DMS114 treated with DMSO at 0.1 percent for 48 hours (cell line): ENCODE measurements at regions not wholly inside any gene's neighbourhood (a gene's known extent, or its start where the extent isn't known, plus 50 kb on each side); places are given as distances from the start of the nearest gene placed in this dataset.
"Not testable (repeated sequence)": the region's sequence is repeated elsewhere in the genome, so short reads cannot be mapped to it uniquely, and the experiment has no call there.

Source experiments
- DNase-seq: peaks from one replicate; lab custom pipeline; 2025; ENCODE audit not compliant: unreplicated experiment; lab: John Stamatoyannopoulos, UW

DNA sequence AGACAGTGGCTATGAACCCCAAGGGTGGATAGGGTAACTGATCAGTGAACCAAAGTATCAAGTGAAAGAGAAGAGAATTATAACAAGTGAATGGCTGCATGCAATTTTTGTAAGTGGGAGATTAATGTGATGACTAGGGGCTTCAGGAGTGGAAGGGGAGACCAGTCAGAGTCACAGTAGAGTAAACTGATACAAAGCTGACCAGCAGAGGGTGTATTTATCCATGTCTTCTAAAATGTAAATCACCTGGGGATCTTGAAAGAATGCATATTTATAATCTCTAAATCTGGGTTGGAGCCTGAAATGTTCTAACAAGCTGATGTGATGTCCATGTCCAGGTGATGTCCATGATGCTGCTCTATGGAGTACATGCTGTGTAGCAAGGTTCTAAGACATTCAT lies 1351.3 kb upstream of the CHAC2 start:
- no peak for DNase-seq

DNA sequence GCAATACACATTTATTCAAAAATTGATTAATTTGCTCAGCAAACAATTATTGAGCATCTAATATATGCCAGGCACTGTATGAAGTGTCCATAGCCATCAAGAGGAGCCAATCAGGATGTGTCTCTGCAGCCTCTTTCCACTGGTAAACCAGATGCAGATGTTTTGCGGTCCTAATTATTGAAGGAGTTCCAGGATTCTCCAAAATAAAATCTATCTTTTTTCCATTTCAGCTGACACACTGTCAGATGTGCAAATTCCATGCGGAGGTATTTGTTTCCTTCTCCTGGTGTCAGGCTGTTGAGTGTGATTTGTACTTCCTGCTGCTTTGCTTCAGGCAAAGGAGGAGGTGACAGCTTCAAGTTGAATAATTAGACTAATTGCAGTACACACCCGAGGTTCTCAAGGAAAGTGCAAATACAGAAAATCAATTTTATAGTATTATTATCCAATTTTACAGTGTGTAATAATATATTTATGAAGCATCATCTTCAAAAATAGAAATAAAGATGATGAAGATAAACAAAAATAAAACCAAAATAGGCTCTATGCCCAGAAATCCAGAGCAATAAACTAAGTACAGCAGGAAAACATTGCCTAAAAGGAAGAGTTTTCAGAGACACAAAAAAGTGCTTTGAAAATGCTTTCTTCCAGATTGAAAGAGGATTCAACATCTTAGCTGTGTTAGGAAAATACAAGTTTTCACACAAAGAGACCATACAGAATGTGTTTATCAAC lies 1352.9 kb upstream of the CHAC2 start:
- DNase-seq, result no peak

DNA sequence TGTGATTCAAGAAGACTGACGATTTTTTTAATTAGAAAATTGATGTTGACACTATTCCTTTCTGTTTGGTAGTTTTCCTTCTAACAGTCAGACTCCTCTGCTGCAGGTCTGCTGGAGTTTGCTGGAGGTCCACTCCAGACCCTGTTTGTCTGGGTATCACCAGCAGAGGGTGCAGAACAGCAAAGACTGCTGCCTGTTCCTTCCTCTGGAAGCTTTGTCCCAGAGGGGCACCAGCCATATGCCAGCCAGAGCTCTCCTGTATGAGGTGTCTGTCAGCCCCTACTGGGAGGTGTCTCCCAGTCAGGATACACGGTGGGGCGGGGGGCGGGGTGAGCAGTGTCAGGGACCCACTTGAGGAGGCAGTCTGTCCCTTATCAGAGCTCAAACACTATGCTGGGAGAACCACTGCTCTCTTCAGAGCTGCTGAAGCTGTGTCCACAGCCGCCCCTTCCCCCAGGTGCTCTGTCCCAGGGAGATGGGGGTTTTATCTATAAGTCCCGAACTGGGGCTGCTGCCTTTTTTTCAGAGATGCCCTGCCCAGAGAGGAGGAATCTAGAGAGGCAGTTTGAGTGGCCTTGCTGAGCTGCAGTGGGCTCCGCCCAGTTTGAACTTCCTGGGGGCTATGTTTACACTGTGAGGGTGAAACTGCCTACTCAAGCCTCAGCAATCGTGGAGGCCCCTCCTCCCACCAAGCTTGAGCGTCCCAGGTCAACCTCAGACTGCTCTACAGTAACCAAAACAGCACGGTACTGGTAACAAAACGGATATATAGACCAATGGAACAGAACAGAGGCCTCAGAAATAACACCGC lies 1358.1 kb upstream of the CHAC2 start:
- DNase-seq, result not testable (repeated sequence)

GRCh38 chr2:52405980-52406379 lies 1361.6 kb upstream of the CHAC2 start:
- DNase-seq, result no peak

DNA sequence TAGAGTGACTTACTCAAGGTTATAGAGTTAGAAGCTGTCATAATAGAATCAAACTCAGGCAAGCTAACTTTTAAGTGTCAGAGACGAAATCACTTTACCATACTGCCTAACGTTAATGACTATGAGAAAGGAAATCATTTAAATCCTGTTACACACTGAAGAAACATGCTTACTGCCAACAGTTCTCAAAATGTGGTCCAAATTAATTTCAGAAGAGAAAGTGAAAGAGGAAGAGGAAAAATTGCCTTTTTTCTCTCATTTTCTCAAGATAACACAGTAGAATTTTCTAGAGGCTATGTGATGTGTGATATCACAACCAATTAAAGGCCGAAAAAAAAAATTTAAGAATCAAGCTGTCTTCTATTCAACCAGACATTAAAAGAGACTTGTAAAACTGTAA lies 1362.7 kb upstream of the CHAC2 start:
- DNase-seq, result no peak

DNA sequence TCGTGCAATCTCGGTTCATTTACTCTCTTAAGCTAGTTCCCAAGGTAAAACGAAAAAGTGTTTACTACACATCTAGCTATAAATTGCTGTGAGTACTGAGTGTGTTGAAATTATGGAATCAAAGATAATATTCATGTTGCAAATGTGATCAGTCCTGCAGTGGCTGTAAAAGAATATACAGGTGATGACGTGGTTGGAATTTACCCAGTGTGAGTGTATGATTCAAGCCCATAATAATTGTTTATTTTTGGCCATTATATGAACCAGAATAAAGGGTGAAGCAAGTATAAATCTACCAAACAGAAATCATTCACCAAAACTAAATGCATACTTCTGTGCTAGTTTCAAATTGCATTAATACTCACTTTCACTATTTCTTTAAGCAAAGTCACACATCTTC lies 1363.6 kb upstream of the CHAC2 start:
- no peak for DNase-seq

DNA sequence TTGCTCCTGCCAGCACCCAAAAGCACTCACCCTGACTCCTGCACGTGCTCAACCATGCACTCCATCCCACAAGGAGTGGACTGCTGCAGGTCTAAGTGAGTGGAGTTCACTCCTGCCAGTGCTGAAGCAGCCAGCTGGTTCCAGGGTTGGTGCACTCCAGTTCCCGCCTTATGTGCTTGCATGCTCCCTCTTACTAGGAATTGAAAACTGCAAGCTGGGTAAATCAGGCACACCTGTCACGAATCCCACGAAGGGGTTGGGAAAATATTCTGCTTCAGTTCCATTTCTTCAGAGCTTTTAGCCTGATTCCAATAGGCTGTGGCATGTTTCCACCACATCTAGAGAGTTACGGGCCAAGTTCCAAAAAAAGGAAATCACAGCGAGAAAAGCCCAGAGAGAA lies 1365.5 kb upstream of the CHAC2 start:
- DNase-seq, result no peak

GRCh38 chr2:52396836-52397235 lies 1364.9 kb upstream of the NRXN1 start:
- no peak for DNase-seq

GRCh38 chr2:52395912-52396311 lies 1364.0 kb upstream of the NRXN1 start:
- no peak for DNase-seq

DNA sequence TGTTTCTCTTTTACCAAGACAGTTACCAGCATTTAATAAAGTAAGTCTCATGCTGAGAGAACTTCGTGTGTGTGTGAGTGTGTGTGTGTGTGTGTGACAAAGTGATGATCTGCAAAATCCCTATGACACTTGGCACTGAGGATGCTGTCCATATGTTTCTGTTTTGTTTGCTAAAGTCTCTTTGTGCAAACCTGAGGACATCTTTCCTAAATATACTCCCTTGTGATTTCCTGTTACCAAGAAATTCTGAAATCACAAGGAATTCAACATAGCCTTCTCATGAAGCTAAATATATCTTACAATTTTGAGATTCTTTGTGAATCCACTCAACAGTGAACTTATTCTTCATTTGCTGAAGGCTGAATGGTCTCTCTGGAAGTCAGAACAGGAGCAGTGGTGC lies 1359.7 kb upstream of the NRXN1 start:
- no peak for DNase-seq

- DNase-seq, result no peak
These were observed 1358.7 kb upstream of the NRXN1 start for GRCh38 chr2:52390651-52391050.

- DNase-seq, result no peak
These were observed 1356.1 kb upstream of the NRXN1 start for GRCh38 chr2:52387937-52388590.

DNA sequence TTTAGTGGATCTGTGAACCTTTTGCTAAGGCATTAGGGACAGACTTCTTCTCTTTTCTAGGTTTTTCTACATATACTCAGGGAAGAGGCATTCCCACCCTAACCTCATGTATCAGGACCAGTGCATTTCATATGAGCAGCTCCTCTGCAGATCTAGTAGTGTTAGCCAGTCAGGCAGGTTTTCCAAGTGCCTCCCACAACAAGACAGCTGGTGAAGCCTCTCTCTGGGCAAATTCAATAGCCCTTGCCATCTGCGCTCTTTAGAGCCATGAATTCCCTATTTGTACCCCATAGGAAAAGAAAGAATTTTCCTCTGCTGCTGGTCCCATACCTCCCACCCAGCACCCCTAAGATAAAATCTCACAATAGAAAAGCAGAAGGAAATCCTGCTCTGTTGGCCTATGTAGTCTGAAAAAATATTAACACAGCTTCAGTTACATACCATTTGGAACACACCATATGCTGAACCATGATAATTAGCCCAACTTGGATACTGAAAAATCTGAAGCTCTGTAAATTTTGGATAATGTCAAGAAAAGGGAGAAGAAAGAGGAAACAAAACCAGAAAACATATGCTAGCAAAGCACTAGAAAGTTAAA lies 1354.6 kb upstream of the NRXN1 start:
- DNase-seq, result no peak

GRCh38 chr2:52383541-52383940 lies 1351.6 kb upstream of the NRXN1 start:
- no peak for DNase-seq

- no peak for DNase-seq
These were observed 1337.2 kb upstream of the NRXN1 start for GRCh38 chr2:52369178-52369577.

DNA sequence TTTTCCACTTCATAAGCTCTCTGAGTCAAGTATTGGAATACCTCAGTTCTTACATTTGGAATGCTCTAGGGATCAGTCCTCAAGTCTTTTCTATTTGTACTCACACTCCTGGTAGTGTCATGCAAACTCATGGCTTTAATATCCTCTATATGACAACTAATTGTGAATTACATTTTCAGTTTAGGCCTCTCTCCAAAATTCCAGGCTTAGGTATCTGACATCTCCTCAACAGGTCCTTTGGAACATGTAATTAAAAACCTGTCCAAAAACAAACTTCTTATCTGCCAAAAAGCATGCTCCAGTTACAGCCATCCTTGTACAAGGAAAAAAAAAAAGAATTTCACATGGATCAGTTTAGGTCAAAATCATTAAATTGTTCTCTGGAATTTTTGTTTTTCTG lies 1336.2 kb upstream of the NRXN1 start:
- DNase-seq, result no peak

DNA sequence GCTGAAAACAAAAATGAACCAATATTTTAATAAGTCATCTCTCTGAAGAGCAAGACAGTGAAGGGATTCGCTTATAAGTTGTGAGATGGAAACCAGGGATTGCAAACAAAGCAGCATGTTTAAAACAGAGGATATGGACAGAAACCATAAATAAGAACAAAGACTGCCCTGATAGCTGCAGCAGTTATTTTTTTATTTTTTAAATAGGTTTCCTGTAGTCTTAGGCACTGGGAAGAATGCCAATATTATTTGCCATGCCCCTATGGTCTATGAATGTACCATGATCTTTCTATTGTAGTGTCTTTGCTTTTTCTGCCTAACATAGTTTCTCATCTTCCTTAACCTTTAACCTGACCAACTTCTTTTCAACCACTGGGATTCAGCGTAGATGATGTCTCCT lies 1334.0 kb upstream of the NRXN1 start:
- no peak for DNase-seq

DNA sequence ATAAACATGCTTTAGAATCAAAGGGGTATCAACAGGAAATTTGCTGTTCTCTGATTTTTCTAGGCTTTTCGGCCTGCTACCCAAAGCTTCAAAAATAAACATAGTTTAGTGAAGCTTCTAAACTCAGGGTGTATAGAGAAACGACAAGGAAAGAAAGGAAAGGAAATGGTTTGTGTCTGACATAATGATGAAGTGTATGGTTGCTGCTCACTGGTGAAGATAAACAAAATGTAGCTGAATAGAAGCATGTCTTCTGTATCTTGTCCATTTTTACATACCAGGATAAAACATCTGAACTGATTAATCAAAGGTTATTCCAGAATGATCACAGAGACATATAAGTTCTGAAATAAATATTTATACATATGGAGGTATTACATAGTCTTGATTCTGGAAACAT lies 1324.6 kb upstream of the NRXN1 start:
- no peak for DNase-seq

DNA sequence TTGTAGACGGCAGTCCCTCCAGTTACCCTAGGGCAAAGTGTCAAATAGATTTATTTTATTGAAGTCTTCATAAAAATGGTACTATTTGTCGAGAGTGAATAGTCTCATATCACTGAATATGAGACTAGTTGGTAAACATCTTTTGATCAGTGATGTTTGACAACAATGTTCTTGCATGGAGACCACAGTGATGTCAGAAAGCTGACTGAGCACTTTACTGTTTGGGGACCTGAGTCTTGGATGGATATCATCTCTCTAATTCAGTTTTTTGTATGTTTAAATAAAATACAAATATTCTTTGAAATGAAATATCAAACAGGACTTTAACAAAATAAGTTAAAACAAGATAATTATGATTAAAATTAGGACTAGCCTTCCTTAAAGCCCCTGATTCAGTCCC lies 1315.4 kb upstream of the NRXN1 start:
- DNase-seq, result no peak

- no peak for DNase-seq
These were observed 1313.7 kb upstream of the NRXN1 start for GRCh38 chr2:52345676-52346075.

GRCh38 chr2:52345082-52345481 lies 1313.2 kb upstream of the NRXN1 start:
- no peak for DNase-seq
